WTC11 (cell line): ENCODE measurements at regions not wholly inside any gene's neighbourhood (a gene's known extent, or its start where the extent isn't known, plus 50 kb on each side); places are given as distances from the start of the nearest gene placed in this dataset.

ENCODE experiments used
- ATAC-seq: fragments of 200-7000 bp; cut with Tn5 transposase; 2 replicates; pipeline ENCODE4 v1.10.0; 2021; ENCODE audit warnings: mild to moderate bottlenecking, moderate library complexity
- CTCF ChIA-PET: fragments of 300-600 bp; sonication (Branson Sonifier 250); formaldehyde crosslinking; loops from one replicate; lab custom pipeline; 2021; ENCODE audit warnings: antibody characterized with exemption; lab: Charles Lee
- POLR2A ChIA-PET: fragments of 350-600 bp; sonication (Branson Sonifier 250); formaldehyde crosslinking; loops from one replicate; lab custom pipeline; 2021; ENCODE audit warnings: antibody characterized with exemption; lab: Charles Lee
- DNase-seq: peaks from one replicate; pipeline ENCODE4 v3.0.0; 2021; ENCODE audit warnings: low spot score
- H3K27ac Mint-ChIP-seq: 2 replicates; pipeline ENCODE4 v1.8.0; 2021; ENCODE audit warnings: mixed read lengths
- H3K27me3 Mint-ChIP-seq: 2 replicates; pipeline ENCODE4 v1.8.0; 2021; ENCODE audit warnings: low read depth, mild to moderate bottlenecking, moderate library complexity, mixed read lengths
- H3K36me3 Mint-ChIP-seq: 2 replicates; pipeline ENCODE4 v1.8.0; 2021; ENCODE audit warnings: mixed read lengths
- H3K4me1 Mint-ChIP-seq: 2 replicates; pipeline ENCODE4 v1.8.0; 2022; ENCODE audit warnings: mixed read lengths
- H3K4me3 Mint-ChIP-seq: 2 replicates; pipeline ENCODE4 v1.8.0; 2021; ENCODE audit warnings: mild to moderate bottlenecking, moderate library complexity, mixed read lengths
- H3K9me3 Mint-ChIP-seq: 2 replicates; pipeline ENCODE4 v1.8.0; 2021; ENCODE audit warnings: mixed read lengths
- AFF4 ChIP-seq: sonication (generic); formaldehyde crosslinking; IDR thresholded peaks from 2 replicates; pipeline ENCODE4 v1.8.1; 2023; ENCODE audit warnings: mild to moderate bottlenecking, missing genetic modification reagents, borderline replicate concordance
- AR ChIP-seq: fragments of 250-450 bp; sonication (Bioruptor Pico); IDR thresholded peaks from 2 replicates; pipeline ENCODE4 v1.9.0; 2021; ENCODE audit warnings: mild to moderate bottlenecking
- ARID4B ChIP-seq: sonication (generic); formaldehyde crosslinking; IDR thresholded peaks from 2 replicates; pipeline ENCODE4 v1.8.0; 2023; ENCODE audit warnings: missing genetic modification reagents, mild to moderate bottlenecking, borderline replicate concordance
- ATF1 ChIP-seq: sonication (generic); formaldehyde crosslinking; IDR thresholded peaks from 2 replicates; pipeline ENCODE4 v1.8.1; 2023; ENCODE audit warnings: mild to moderate bottlenecking, moderate library complexity, missing genetic modification reagents
- ATF6 ChIP-seq: sonication (generic); formaldehyde crosslinking; IDR thresholded peaks from 2 replicates; pipeline ENCODE4 v1.8.1; 2023; ENCODE audit warnings: mild to moderate bottlenecking, missing genetic modification reagents
- ESRRA ChIP-seq: sonication (generic); formaldehyde crosslinking; IDR thresholded peaks from 2 replicates; pipeline ENCODE4 v1.8.1; 2022; ENCODE audit warnings: mild to moderate bottlenecking, missing genetic modification reagents, borderline replicate concordance
- FOXK1 ChIP-seq: sonication (generic); formaldehyde crosslinking; IDR thresholded peaks from 2 replicates; pipeline ENCODE4 v1.8.0; 2022; ENCODE audit warnings: mild to moderate bottlenecking, moderate library complexity, missing genetic modification reagents
- GRHL2 ChIP-seq: fragments of 250-450 bp; sonication (Bioruptor Pico); IDR thresholded peaks from 2 replicates; pipeline ENCODE4 v1.8.0; 2022; ENCODE audit warnings: mild to moderate bottlenecking, moderate library complexity; ENCODE audit not compliant: insufficient replicate concordance, severe bottlenecking
- JUN ChIP-seq: sonication (generic); formaldehyde crosslinking; IDR thresholded peaks from 2 replicates; pipeline ENCODE4 v1.8.0; 2023; ENCODE audit warnings: mild to moderate bottlenecking, missing genetic modification reagents
- NFATC4 ChIP-seq: fragments of 250-450 bp; sonication (Bioruptor Pico); IDR thresholded peaks from 2 replicates; pipeline ENCODE4 v1.9.0; 2021; ENCODE audit warnings: mild to moderate bottlenecking
- NFYB ChIP-seq: sonication (generic); formaldehyde crosslinking; conservative IDR thresholded peaks from 2 replicates; pipeline ENCODE4 v1.8.0; 2022; ENCODE audit warnings: low read depth, missing genetic modification reagents
- OVOL2 ChIP-seq: fragments of 250-450 bp; sonication (Bioruptor Pico); IDR thresholded peaks from 2 replicates; pipeline ENCODE4 v1.9.0; 2021; ENCODE audit warnings: mild to moderate bottlenecking, borderline replicate concordance
- PREB ChIP-seq: sonication (generic); formaldehyde crosslinking; IDR thresholded peaks from 2 replicates; pipeline ENCODE4 v1.8.1; 2022; ENCODE audit warnings: mild to moderate bottlenecking, missing genetic modification reagents, moderate library complexity, borderline replicate concordance
- RORB ChIP-seq: fragments of 250-450 bp; sonication (Bioruptor Pico); IDR thresholded peaks from 2 replicates; pipeline ENCODE4 v1.9.0; 2021; ENCODE audit warnings: mild to moderate bottlenecking
- SMAD4 ChIP-seq: sonication (generic); formaldehyde crosslinking; IDR thresholded peaks from 2 replicates; pipeline ENCODE4 v1.8.0; 2022; ENCODE audit warnings: mild to moderate bottlenecking, missing genetic modification reagents
- ZNF232 ChIP-seq: sonication (generic); formaldehyde crosslinking; IDR thresholded peaks from 2 replicates; pipeline ENCODE4 v1.8.0; 2022; ENCODE audit warnings: mild to moderate bottlenecking, missing genetic modification reagents
- ZNF512 ChIP-seq: sonication (generic); formaldehyde crosslinking; IDR thresholded peaks from 2 replicates; pipeline ENCODE4 v1.8.1; 2022; ENCODE audit warnings: missing genetic modification reagents, borderline replicate concordance
- ZNF671 ChIP-seq: fragments of 250-450 bp; sonication (Bioruptor Pico); IDR thresholded peaks from 2 replicates; pipeline ENCODE4 v1.8.0; 2021; ENCODE audit warnings: mild to moderate bottlenecking

GRCh38 chr4:151614561-151614960, 146.2 kb downstream of the GATB start:
- Mint-ChIP-seq H3K4me3 (no peak overlapping the region), H3K4me1 (peaks cover 5% of the 10 kb centered on the region), H3K9me3 (no peaks in the 10 kb centered on the region), H3K36me3 (no peaks in the 10 kb centered on the region), H3K27me3 (no peaks in the 10 kb centered on the region), H3K27ac (no peak overlapping the region)
- ChIA-PET CTCF (interaction anchor here (1.6 kb wide), 1 partner anchor 125 kb away, joined by 4 read pairs; no protein-coding TSS in a partner anchor), POLR2A (no interaction called here)
- DNase-seq (no peak), ATAC-seq (no peak)
- TF ChIP-seq OVOL2 (CRISPR knock-in tag), result no peak
- TF ChIP-seq GRHL2, result no peak
- no peak for TF ChIP-seq NFATC4 (CRISPR knock-in tag)
- no peak for TF ChIP-seq AFF4 (CRISPR knock-in tag)
- no peak for TF ChIP-seq NFYB (CRISPR knock-in tag)
- TF ChIP-seq ZNF671 (CRISPR knock-in tag), result no peak
- TF ChIP-seq PREB (CRISPR knock-in tag), result no peak
- no peak for TF ChIP-seq AR
- no peak for TF ChIP-seq SMAD4 (CRISPR knock-in tag)
- no peak for TF ChIP-seq RORB (CRISPR knock-in tag)

- Mint-ChIP-seq H3K27me3 (no peaks in the 10 kb centered on the region), H3K9me3 (no peaks in the 10 kb centered on the region), H3K36me3 (no peaks in the 10 kb centered on the region), H3K27ac (no peak overlapping the region), H3K4me3 (no peak overlapping the region), H3K4me1 (peaks cover 37% of the 10 kb centered on the region)
- ChIA-PET CTCF (interaction anchor here (1.0 kb wide), 1 partner anchor 342 kb away, joined by 3 read pairs; the partner anchor contains the start of gene PRSS48), POLR2A (no interaction called here)
- no peak for TF ChIP-seq ZNF232 (CRISPR knock-in tag)
- no peak for TF ChIP-seq ESRRA
- no peak for TF ChIP-seq NFYB (CRISPR knock-in tag)
- TF ChIP-seq JUN (CRISPR knock-in tag), result no peak
- no peak for TF ChIP-seq ATF1 (CRISPR knock-in tag)
- no peak for TF ChIP-seq ATF6 (CRISPR knock-in tag)
- no peak for TF ChIP-seq ZNF512 (CRISPR knock-in tag)
- no peak for TF ChIP-seq ARID4B (CRISPR knock-in tag)
- TF ChIP-seq FOXK1 (CRISPR knock-in tag), result no peak
- ATAC-seq, result peak; percentile 24; the same call in 1 of the 2 replicates
- DNase-seq, result no peak
These were observed 141.9 kb downstream of the GATB start for GRCh38 chr4:151618858-151619257.
